DND-41 (cell line): ENCODE measurements at regions not wholly inside any gene's neighbourhood (a gene's known extent, or its start where the extent isn't known, plus 50 kb on each side); places are given as distances from the start of the nearest gene placed in this dataset.

Experiments
- EZH2 ChIP-seq: IDR thresholded peaks from 3 replicates; pipeline ENCODE4 v1.6.1; 2012; ENCODE audit warnings: borderline replicate concordance, low read depth, mild to moderate bottlenecking, moderate library complexity, low read length, inconsistent platforms; ENCODE audit not compliant: severe bottlenecking
- TF ChIP-seq, protein P1 (sequence below): IDR thresholded peaks from 2 replicates; pipeline ENCODE4 v1.5.1; 2012; ENCODE audit warnings: borderline replicate concordance, low read length, moderate library complexity, mild to moderate bottlenecking; ENCODE audit not compliant: poor library complexity, severe bottlenecking; ENCODE audit errors: extremely low read depth

DNA sequence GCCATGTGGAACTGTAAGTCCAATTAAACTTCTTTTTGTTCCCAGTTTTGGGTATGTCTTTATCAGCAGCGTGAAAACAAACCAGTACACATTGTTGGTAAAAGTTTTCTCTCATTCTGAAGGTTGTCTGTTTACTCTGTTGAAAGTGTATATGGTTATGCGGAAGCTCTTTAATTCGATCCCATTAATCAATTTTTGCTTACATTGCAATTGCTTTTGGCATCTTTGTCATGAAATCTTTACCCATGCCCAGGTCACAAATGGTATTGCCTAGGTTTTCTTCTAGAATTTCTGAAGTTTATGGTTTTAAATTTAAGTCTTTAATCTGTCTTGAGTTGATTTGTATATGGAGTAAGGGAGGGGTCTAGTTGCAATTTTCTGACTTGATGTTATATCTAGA lies 1901.9 kb downstream of the MAT2B start:
- TF ChIP-seq, protein P1, sequence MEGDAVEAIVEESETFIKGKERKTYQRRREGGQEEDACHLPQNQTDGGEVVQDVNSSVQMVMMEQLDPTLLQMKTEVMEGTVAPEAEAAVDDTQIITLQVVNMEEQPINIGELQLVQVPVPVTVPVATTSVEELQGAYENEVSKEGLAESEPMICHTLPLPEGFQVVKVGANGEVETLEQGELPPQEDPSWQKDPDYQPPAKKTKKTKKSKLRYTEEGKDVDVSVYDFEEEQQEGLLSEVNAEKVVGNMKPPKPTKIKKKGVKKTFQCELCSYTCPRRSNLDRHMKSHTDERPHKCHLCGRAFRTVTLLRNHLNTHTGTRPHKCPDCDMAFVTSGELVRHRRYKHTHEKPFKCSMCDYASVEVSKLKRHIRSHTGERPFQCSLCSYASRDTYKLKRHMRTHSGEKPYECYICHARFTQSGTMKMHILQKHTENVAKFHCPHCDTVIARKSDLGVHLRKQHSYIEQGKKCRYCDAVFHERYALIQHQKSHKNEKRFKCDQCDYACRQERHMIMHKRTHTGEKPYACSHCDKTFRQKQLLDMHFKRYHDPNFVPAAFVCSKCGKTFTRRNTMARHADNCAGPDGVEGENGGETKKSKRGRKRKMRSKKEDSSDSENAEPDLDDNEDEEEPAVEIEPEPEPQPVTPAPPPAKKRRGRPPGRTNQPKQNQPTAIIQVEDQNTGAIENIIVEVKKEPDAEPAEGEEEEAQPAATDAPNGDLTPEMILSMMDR, result no peak
- TF ChIP-seq EZH2, result no peak
